ENCODE measurements at regions not wholly inside any gene's neighbourhood (a gene's known extent, or its start where the extent isn't known, plus 50 kb on each side); places are given as distances from the start of the nearest gene placed in this dataset.

GRCh38 chr16:85557971-85558657 is 55.0 kb upstream of the GSE1 start:
- Histone ChIP-seq H3K36me3 (replicated peaks; ENCODE audit: low read depth, low read length) (no peaks in the 10 kb centered on the region), H3K9me3 (ENCODE audit: insufficient read depth, low read length) (no peaks in the 10 kb centered on the region), H3K9ac (ENCODE audit: low read length) (peak overlapping the region; percentile 98), H3K27ac (ENCODE audit: low read length) (peak overlapping the region; percentile 92), H3K4me2 (ENCODE audit: low read length) (peak overlapping the region; percentile 95), H3K27me3 (ENCODE audit: low read depth, low read length) (no peaks in the 10 kb centered on the region), H3K79me2 (ENCODE audit: low read length) (peaks cover 82% of the 10 kb centered on the region), H3K4me1 (ENCODE audit: low read length) (peaks cover 23% of the 10 kb centered on the region), H2AFZ (ENCODE audit: low read depth, low read length) (no peak overlapping the region), H3K4me3 (ENCODE audit: low read length) (peak overlapping the region; percentile 98), H4K20me1 (ENCODE audit: insufficient read depth, low read length) (peaks cover 62% of the 10 kb centered on the region)
- no peak for TF ChIP-seq EZH2phosphoT487 (IDR thresholded peaks at IDR 0.05; ENCODE audit: low read depth)
- TF ChIP-seq, protein P1, sequence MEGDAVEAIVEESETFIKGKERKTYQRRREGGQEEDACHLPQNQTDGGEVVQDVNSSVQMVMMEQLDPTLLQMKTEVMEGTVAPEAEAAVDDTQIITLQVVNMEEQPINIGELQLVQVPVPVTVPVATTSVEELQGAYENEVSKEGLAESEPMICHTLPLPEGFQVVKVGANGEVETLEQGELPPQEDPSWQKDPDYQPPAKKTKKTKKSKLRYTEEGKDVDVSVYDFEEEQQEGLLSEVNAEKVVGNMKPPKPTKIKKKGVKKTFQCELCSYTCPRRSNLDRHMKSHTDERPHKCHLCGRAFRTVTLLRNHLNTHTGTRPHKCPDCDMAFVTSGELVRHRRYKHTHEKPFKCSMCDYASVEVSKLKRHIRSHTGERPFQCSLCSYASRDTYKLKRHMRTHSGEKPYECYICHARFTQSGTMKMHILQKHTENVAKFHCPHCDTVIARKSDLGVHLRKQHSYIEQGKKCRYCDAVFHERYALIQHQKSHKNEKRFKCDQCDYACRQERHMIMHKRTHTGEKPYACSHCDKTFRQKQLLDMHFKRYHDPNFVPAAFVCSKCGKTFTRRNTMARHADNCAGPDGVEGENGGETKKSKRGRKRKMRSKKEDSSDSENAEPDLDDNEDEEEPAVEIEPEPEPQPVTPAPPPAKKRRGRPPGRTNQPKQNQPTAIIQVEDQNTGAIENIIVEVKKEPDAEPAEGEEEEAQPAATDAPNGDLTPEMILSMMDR (IDR thresholded peaks at IDR 0.05; ENCODE audit: low read depth, low read length): 0 out of 2 replicates have a peak, but pooled peaks have one; percentile 4

- peaks cover 38% of the 10 kb centered on the region for H3K4me1 ChIP-seq (ENCODE audit: low read length)
- H3K4me3 ChIP-seq (ENCODE audit: low read length): no peak overlapping the region
- no peaks in the 10 kb centered on the region for H3K9me3 ChIP-seq (ENCODE audit: insufficient read depth, low read length)
- no peak overlapping the region for H2AFZ ChIP-seq (ENCODE audit: low read depth, low read length)
- H3K27ac ChIP-seq (ENCODE audit: low read length): no peak overlapping the region
- TF ChIP-seq, protein P1 (IDR thresholded peaks at IDR 0.05; ENCODE audit: low read depth, low read length): no peak
- TF ChIP-seq EZH2phosphoT487 (IDR thresholded peaks at IDR 0.05; ENCODE audit: low read depth): no peak
- H3K79me2 ChIP-seq (ENCODE audit: low read length): peaks cover 96% of the 10 kb centered on the region
- H3K27me3 ChIP-seq (ENCODE audit: low read depth, low read length): no peaks in the 10 kb centered on the region
- H4K20me1 ChIP-seq (ENCODE audit: insufficient read depth, low read length): peaks cover 90% of the 10 kb centered on the region
- H3K9ac ChIP-seq (ENCODE audit: low read length): no peak overlapping the region
- H3K36me3 ChIP-seq (replicated peaks; ENCODE audit: low read depth, low read length): no peaks in the 10 kb centered on the region
- H3K4me2 ChIP-seq (ENCODE audit: low read length): no peak overlapping the region
Measured at GRCh38 chr16:85560932-85561247, 52.2 kb upstream of the GSE1 start.

GRCh38 chr16:85561248-85562092 is 51.7 kb upstream of the GSE1 start:
- Histone ChIP-seq H4K20me1 (ENCODE audit: insufficient read depth, low read length) (peaks cover 96% of the 10 kb centered on the region), H3K79me2 (ENCODE audit: low read length) (peaks cover 96% of the 10 kb centered on the region), H3K36me3 (replicated peaks; ENCODE audit: low read depth, low read length) (no peaks in the 10 kb centered on the region), H3K4me3 (ENCODE audit: low read length) (no peak overlapping the region), H3K4me1 (ENCODE audit: low read length) (peaks cover 38% of the 10 kb centered on the region), H3K9me3 (ENCODE audit: insufficient read depth, low read length) (no peaks in the 10 kb centered on the region), H3K9ac (ENCODE audit: low read length) (no peak overlapping the region), H2AFZ (ENCODE audit: low read depth, low read length) (no peak overlapping the region), H3K4me2 (ENCODE audit: low read length) (no peak overlapping the region), H3K27ac (ENCODE audit: low read length) (no peak overlapping the region), H3K27me3 (ENCODE audit: low read depth, low read length) (no peaks in the 10 kb centered on the region)
- TF ChIP-seq EZH2phosphoT487 (IDR thresholded peaks at IDR 0.05; ENCODE audit: low read depth): no peak
- TF ChIP-seq, protein P1 (IDR thresholded peaks at IDR 0.05; ENCODE audit: low read depth, low read length): no peak

GRCh38 chr16:85562093-85562786 is 50.9 kb upstream of the GSE1 start:
- H3K9me3 ChIP-seq (ENCODE audit: insufficient read depth, low read length): no peaks in the 10 kb centered on the region
- no peak overlapping the region for H3K4me3 ChIP-seq (ENCODE audit: low read length)
- no peaks in the 10 kb centered on the region for H3K27me3 ChIP-seq (ENCODE audit: low read depth, low read length)
- H3K4me2 ChIP-seq (ENCODE audit: low read length): no peak overlapping the region
- H3K79me2 ChIP-seq (ENCODE audit: low read length): peaks cover 94% of the 10 kb centered on the region
- H3K27ac ChIP-seq (ENCODE audit: low read length): no peak overlapping the region
- H3K4me1 ChIP-seq (ENCODE audit: low read length): peaks cover 37% of the 10 kb centered on the region
- no peak overlapping the region for H3K9ac ChIP-seq (ENCODE audit: low read length)
- no peak overlapping the region for H2AFZ ChIP-seq (ENCODE audit: low read depth, low read length)
- H4K20me1 ChIP-seq (ENCODE audit: insufficient read depth, low read length): peaks cover 98% of the 10 kb centered on the region
- no peak for TF ChIP-seq EZH2phosphoT487 (IDR thresholded peaks at IDR 0.05; ENCODE audit: low read depth)
- TF ChIP-seq, protein P1 (IDR thresholded peaks at IDR 0.05; ENCODE audit: low read depth, low read length): no peak
- H3K36me3 ChIP-seq (replicated peaks; ENCODE audit: low read depth, low read length): peaks cover under 1% of the 10 kb centered on the region
